ENCODE measurements at regions not wholly inside any gene's neighbourhood (a gene's known extent, or its start where the extent isn't known, plus 50 kb on each side); places are given as distances from the start of the nearest gene placed in this dataset.

DNA sequence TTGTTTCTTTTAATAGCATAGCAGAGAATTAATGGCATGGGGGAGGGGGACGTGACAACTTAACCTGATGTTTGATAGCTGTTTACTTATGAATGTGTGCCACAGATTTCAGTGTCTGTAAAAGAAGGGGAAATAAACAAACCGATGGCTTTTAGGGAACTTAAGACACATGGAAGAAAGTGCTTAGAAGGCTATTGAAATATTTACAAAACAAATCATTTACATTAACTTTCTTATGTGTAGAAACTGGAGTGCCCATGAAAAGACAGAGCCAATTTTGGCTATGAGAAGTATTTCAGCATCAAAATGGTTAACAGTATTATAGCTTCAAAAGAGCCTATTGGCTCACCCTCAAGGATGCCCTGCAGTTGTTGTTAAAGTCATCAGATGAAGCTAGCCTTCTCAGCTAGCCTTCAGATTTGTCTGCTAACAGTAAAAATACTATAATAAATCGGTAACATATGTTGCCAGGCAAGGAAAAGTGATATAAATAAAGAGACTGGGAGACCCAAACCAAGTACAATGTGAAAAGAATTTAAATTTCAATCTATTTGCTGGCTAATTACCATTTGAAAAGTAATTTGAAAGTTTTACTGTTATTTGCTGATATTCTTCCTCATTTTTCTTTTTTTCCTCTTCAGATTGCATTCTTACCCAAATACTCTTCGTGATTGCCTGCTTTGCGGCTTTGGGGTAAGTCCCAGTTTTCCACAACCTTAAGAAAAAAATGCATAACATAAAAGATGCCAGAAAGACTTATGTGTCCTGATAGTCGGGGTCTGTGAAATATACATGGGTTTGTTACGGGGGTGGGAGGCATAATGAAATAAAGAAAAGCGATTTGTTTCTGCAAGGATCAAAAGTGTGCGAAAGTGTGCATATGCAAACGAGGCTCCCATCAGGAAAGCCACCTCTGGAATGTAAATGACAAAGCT lies 256.4 kb downstream of the MEIS1 start:
- peak in 1 of 14 donors; percentile 72 for DNase-seq

- no peak for DNase-seq
Observed at GRCh38 chr2:66692521-66693054, 257.7 kb downstream of the MEIS1 start.

- peak in 1 of 14 donors; percentile 77 for DNase-seq
Observed at GRCh38 chr2:66693076-66693965, 258.4 kb downstream of the MEIS1 start.

DNA sequence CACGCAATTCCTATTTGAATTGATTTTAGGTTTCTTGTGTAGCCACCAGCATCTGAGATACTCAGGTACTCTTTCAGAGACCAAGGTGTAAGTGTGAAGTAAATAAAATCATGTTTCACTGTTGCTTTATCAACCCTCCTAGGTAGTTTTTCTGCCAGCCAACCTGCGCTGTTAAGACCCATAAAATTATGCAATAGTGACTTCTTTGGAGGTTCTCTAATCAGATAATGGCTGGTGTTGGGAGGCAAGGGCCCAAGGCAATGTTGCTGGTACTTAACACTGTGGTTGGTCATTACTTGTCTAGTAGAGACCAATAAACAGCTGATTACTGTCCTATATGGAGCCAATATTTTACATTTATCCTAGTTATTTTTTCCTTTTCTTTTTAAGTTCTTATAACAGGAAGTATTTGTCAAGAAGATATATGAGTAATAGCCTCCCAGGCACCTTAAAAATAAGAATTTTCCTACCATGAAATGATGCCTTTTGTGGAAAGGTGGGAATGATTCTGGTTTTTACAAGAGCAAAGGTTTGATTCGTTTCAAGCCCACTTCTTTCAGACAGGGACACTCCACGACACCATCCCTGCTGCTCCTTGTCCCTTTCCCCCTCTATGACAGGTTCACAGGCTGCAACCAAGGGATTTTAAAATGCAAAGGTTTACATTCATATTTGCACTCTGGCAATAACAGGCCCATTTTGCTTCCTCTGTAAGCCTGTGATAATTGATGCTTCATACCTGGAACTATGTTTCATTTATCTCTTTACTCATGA lies 259.3 kb downstream of the MEIS1 start:
- DNase-seq, result peak in 1 of 14 donors; percentile 72

- DNase-seq, result peak in 1 of 14 donors; percentile 78
Observed at GRCh38 chr2:66695226-66695735, 260.4 kb downstream of the MEIS1 start.

DNA sequence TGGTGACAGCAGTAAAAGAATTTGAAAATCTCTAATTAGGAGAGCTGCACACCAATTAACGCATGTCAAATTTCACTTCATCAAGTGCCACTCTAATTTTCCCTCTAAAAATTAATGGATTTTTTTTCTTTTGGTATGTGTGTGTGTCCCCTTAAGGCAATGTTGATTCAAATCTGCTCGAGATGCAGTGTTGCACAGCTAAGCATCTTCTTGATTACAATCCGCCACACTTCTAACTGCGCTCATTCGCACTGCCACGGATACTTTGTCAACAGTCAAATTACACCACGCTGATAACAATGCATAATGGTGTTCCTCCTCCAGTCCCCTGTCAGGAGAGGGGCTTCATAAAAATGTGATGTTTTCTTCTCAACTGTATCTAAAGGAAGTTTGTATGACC lies 261.4 kb downstream of the MEIS1 start:
- DNase-seq, result peak in 1 of 14 donors; percentile 64

DNA sequence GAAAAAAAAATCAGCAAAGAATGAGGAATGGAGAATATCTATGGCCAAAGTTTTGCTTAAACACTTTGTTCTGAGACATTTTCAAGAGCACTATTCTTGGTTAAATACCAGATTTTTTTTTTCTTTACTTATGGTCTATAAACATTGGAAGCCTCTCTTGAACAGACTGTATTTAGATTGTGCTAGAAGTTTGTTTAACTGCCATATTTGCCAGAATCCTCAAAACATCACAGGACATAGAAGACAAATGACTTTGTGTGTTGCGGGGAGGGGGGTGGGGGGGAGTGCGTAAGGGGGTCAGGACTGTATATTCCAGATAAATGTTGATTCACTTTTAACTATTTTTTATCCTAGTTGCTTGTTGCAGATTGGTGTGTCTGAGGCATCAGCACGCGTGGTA lies 262.0 kb downstream of the MEIS1 start:
- peak in 1 of 14 donors; percentile 65 for DNase-seq

DNA sequence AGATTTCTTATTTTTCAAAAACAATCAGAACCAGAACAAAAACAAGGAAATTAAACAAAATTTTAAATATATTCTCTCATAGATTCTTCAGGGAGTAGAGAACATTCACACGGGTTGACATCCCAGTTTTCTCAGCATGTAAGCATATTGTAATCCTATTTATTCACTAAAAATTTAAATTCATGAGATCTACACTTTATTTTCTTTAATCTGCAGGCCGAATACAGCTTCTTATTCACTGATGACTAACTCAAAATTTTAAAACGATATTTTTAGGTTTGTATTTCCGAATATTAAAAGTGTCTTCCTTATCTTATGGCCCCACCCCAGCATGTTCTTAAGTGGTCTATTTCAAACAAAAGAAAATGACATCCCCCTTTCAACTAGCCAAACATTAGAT lies 262.4 kb downstream of the MEIS1 start:
- peak in 1 of 14 donors; percentile 55 for DNase-seq

- DNase-seq, result peak in 1 of 14 donors; percentile 12
Observed at GRCh38 chr2:66698091-66698490, 263.2 kb downstream of the MEIS1 start.

DNA sequence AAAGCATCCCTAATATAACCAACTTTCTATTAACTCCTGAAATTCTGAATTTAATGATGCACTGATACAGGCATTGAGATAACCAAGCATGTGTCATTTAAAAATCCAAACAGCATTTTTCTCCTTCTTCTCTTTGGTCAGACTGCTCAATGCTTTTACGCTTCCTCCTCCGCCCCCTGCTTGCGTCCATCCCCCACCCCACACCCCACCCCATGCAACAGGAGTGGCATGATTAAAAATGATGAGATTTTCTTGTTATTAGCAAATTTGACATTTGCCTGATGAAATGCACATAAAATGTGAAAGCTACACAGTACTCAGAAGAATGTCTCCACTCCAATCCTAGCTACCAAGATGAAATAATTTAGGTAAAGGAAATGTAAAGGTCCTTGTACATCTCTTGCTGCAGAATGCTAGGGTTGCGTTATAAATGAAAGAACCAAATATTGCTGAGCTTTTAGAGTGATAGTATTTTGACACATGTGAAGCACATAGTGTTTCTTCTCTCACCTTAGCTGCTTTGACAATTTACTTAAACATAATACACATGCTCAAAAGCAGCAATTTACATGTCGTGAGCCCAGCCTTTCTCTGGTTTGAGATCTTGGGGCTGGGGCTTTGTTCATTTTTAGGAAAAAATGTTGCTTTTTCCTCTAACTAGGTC lies 263.8 kb downstream of the MEIS1 start:
- DNase-seq, result peak in 1 of 14 donors; percentile 79

GRCh38 chr2:66699416-66699792 lies 264.5 kb downstream of the MEIS1 start:
- DNase-seq, result no peak

- peak in 6 of 14 donors; percentile 4 to 55 (median 24) for DNase-seq
Observed at GRCh38 chr2:66699793-66700676, 265.1 kb downstream of the MEIS1 start.

DNA sequence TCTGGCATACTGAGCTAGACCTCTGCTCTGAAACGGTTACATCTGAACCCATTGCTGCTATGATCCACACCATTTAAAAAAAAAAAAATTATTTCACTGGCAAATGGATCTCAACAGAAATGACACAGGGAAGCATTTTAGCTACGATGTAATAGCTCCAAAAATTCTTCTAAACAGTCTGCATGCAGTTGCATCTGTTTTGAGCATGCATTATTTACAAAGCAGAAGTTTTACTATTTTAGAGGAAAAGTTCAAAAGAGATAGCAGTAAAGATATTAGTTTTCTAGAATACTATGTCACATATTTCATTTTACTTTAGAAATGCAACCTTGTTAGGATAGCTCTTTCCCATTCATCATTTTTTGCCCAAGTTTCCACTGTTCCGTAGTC lies 265.7 kb downstream of the MEIS1 start:
- no peak for DNase-seq

DNA sequence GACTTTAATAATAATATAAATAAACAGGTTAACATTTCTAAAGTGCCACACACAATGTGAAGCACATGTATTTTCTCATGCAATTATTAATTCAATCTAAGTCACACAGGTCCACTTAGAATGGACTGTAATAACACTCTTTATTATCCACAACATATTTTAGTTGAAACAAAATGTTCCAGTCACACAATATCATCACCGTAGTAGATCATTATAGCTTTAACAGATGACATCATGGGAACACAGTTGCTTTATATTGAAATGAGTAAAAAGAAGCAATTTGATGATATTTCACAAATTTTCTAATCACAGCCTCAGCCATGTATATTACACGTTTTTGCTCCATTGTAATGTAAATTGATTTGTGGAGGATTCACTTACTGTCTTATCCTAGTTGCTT lies 266.3 kb downstream of the MEIS1 start:
- DNase-seq, result no peak

DNA sequence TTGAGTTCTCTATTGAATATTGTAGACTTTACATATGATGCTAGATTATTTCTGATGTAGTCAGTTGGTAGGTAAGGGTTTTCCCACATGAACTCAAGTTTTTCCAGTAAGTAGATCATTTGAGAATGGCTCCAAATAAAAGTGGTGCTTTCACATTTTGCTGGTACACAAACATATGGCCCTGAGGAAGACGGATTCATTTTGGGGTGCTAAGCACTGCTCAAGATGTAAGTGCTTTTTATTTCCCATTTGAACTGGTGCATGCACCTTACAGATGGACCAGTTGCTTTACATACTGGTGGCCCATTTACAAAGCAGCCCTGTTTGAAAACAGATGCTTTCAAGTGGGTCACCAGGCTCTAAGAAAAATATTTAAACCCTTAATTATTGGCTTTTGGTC lies 266.7 kb downstream of the MEIS1 start:
- DNase-seq, result peak in 1 of 14 donors; percentile 41

- DNase-seq, result no peak
Observed at GRCh38 chr2:66702301-66702700, 267.4 kb downstream of the MEIS1 start.

GRCh38 chr2:66704786-66705185 lies 269.9 kb downstream of the MEIS1 start:
- DNase-seq, result no peak

- DNase-seq, result no peak
Observed at GRCh38 chr2:66714610-66715009, 279.7 kb downstream of the MEIS1 start.

DNA sequence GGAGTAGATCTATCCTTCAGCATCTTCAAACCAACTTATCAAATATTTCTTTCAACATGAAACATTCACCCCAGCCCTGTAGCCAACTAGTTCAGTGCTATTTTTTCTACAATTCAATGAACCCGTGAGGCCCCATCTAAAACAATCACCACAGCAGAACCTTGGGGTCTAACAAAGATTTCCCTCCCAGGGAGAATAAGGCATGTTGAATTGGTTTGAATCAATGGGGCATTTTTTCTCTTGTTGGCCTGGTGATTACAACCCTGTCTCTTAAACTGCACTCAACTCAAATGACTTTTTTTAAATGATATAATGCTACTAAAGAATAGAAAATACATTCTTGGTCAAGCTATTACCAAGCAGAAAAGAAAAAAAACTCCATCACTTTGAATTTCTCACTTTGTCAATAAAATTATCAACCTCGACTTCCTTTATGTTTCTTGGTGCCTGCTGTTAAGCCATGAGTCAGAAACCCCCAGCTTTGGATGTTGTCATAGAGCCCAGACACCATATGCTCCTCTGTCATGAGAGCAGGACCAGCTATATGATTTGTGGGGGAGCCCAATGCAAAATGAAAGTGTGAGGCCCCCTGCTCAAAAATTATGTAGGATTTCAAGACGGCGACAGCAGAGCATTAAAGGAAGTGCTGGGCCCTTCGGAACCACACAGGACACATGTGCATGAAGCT lies 282.4 kb downstream of the MEIS1 start:
- no peak for DNase-seq

GRCh38 chr2:66717973-66718372 lies 283.0 kb downstream of the MEIS1 start:
- DNase-seq, result no peak

All from C1 segment of cervical spinal cord (tissue), 14 donors.